ENCODE measurements at regions not wholly inside any gene's neighbourhood (a gene's known extent, or its start where the extent isn't known, plus 50 kb on each side); places are given as distances from the start of the nearest gene placed in this dataset.

- TF ChIP-seq POLR2A (IDR thresholded peaks at IDR 0.05) (no peak), CTCF (IDR thresholded peaks at IDR 0.05) (no peak)
Measured at GRCh38 chr6:54473328-54473727, 165.1 kb downstream of the TINAG start.

Data from vagina (tissue), 2 donors.